Common myeloid progenitor, CD34-positive (primary cell): ENCODE measurements at regions not wholly inside any gene's neighbourhood (a gene's known extent, or its start where the extent isn't known, plus 50 kb on each side); places are given as distances from the start of the nearest gene placed in this dataset.
A peak's percentile ranks its signal among the peaks of the same experiment; 100 is the strongest.

ENCODE experiments used
- CTCF ChIA-PET: fragments of 350-600 bp; sonication (Branson Sonifier 250); formaldehyde crosslinking; loops from one replicate; lab custom pipeline; 2021; ENCODE audit warnings: antibody characterized with exemption; lab: Charles Lee
- POLR2A ChIA-PET: fragments of 350-600 bp; sonication (Branson Sonifier 250); formaldehyde crosslinking; loops from one replicate; lab custom pipeline; 2021; ENCODE audit warnings: antibody characterized with exemption; lab: Charles Lee
- DNase-seq, 3 donors: peaks; one replicate each; pipeline versions ENCODE4 v3.0.0 to v3.0.0-alpha.2; 2013
- H3K27ac ChIP-seq, 2 experiments: 1 replicate in 1 of 2; 2 replicates in 1 of 2; pipeline ENCODE4 v1.7.0; 2013; ENCODE audit warnings: inconsistent platforms in 2 of 2, low read length in 2 of 2, mild to moderate bottlenecking in 2 of 2, low read depth in 1 of 2, moderate library complexity in 1 of 2; ENCODE audit not compliant: severe bottlenecking in 2 of 2, insufficient read depth in 1 of 2, poor library complexity in 1 of 2
- H3K27me3 ChIP-seq, 5 experiments: replicated peaks in 2 of 5; 1 replicate in 3 of 5; 2 replicates in 2 of 5; pipeline versions ENCODE4 v1.6.1 to v1.7.0; 2013; ENCODE audit warnings: low read length in 4 of 5, mild to moderate bottlenecking in 2 of 5, moderate library complexity in 2 of 5, inconsistent platforms in 1 of 5; ENCODE audit not compliant: insufficient read depth in 5 of 5, control insufficient read depth in 4 of 5
- H3K36me3 ChIP-seq, 4 experiments: 1 replicate in 2 of 4; 2 replicates in 2 of 4; pipeline versions ENCODE4 v1.6.1 to v1.7.0; 2013; ENCODE audit warnings: low read length in 3 of 4, control low read depth in 1 of 4, mild to moderate bottlenecking in 1 of 4; ENCODE audit not compliant: control insufficient read depth in 4 of 4, insufficient read depth in 4 of 4
- H3K4me1 ChIP-seq, 4 experiments: 1 replicate in 3 of 4; 2 replicates in 1 of 4; pipeline versions ENCODE4 v1.6.1 to v1.7.1; 2013; ENCODE audit warnings: low read length in 3 of 4, mild to moderate bottlenecking in 3 of 4, control low read depth in 1 of 4, inconsistent platforms in 1 of 4, moderate library complexity in 1 of 4; ENCODE audit not compliant: control insufficient read depth in 4 of 4, insufficient read depth in 4 of 4; ENCODE audit errors: control extremely low read depth in 1 of 4
- H3K4me3 ChIP-seq, 7 experiments: 1 replicate in 4 of 7; 2 replicates in 3 of 7; pipeline versions ENCODE4 v1.5.1 to v1.7.0; 2013; ENCODE audit warnings: mild to moderate bottlenecking in 7 of 7, low read length in 6 of 7, moderate library complexity in 6 of 7, inconsistent platforms in 2 of 7, low read depth in 2 of 7, control low read depth in 1 of 7; ENCODE audit not compliant: insufficient read depth in 4 of 7, control insufficient read depth in 1 of 7; ENCODE audit errors: extremely low read depth in 1 of 7
- H3K9me3 ChIP-seq, 5 experiments: 1 replicate in 4 of 5; 2 replicates in 1 of 5; pipeline versions ENCODE4 v1.6.1 to v1.7.1; 2013; ENCODE audit warnings: low read length in 4 of 5, mild to moderate bottlenecking in 2 of 5, inconsistent platforms in 1 of 5, low read depth in 1 of 5, moderate library complexity in 1 of 5; ENCODE audit not compliant: control insufficient read depth in 4 of 5, insufficient read depth in 2 of 5; ENCODE audit errors: control extremely low read depth in 1 of 5
- WGBS: methylation state at CpG from one replicate; pipeline ENCODE4 v1.1.5; 2013; ENCODE audit not compliant: insufficient coverage; 5-methylcytosine and 5-hydroxymethylcytosine counted together

DNA sequence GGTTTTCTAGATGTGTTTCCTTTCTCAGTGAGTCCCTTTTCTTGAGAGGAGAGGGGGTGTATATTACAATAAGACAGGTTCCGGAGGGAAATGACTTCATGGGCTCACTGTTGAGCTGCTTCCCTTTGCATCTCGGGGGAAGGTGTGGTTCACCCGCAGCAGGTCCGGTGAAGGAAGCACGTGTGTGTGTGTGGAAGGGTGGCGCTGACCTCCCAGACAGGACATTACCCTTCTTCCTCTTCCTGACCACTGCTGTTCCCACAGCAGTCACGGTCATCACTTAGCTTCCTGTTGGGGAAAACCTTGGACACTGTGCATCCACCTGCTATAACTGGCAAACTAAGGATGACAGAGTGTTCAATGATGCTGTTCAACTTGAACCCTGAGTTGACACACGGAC is 83.6 kb downstream of the PLEKHG1 start:
- H3K36me3 ChIP-seq: no peaks in the 10 kb centered on the region
- POLR2A ChIA-PET: no interaction called here
- no peak overlapping the region for H3K4me3 ChIP-seq
- peaks cover 6 to 29% (median 24%) of the 10 kb centered on the region in 4 experiments for H3K4me1 ChIP-seq
- H3K27ac ChIP-seq: no peak overlapping the region
- peak; percentile 29 to 76 (median 69) for DNase-seq
- CTCF ChIA-PET: interaction anchor here (1.3 to 1.5 kb wide), 2 partner anchors 11 to 47 kb away, joined by 3 to 5 read pairs; no protein-coding TSS in a partner anchor
- 13% methylated on average over 2 of the region's 8 CpGs for WGBS
- H3K27me3 ChIP-seq: no peaks in the 10 kb centered on the region
- no peaks in the 10 kb centered on the region for H3K9me3 ChIP-seq

DNA sequence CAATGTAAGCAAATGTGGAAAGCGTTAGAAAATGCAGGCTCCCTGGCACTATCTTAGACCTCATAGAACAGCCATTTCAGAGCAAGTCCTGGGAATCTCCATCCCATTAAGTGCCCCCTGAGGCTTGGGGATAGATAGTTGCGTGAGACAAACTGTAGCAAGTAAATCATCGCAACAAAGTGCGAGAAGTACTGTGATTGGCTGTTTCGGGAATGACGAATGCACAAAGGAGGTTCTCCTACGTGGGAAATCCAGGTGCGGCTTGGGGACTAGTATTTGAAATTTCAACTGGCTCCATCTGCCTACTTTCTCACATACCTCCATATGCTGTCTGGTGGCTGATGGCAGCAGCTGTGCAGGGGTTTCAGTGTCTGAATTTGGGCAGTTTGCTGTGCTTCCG is 84.5 kb downstream of the PLEKHG1 start:
- ChIA-PET CTCF (interaction anchor here (1.6 to 1.8 kb wide), 2 partner anchors 11 to 55 kb away, joined by 3 to 5 read pairs; no protein-coding TSS in a partner anchor), POLR2A (no interaction called here)
- DNase-seq: no peak
- Histone ChIP-seq H3K27me3 (no peaks in the 10 kb centered on the region), H3K36me3 (no peaks in the 10 kb centered on the region), H3K27ac (no peak overlapping the region), H3K9me3 (no peaks in the 10 kb centered on the region), H3K4me1 (peaks cover 6 to 29% (median 24%) of the 10 kb centered on the region in 4 experiments), H3K4me3 (no peak overlapping the region)
- WGBS: 96% methylated on average over 6 of the region's 9 CpGs

DNA sequence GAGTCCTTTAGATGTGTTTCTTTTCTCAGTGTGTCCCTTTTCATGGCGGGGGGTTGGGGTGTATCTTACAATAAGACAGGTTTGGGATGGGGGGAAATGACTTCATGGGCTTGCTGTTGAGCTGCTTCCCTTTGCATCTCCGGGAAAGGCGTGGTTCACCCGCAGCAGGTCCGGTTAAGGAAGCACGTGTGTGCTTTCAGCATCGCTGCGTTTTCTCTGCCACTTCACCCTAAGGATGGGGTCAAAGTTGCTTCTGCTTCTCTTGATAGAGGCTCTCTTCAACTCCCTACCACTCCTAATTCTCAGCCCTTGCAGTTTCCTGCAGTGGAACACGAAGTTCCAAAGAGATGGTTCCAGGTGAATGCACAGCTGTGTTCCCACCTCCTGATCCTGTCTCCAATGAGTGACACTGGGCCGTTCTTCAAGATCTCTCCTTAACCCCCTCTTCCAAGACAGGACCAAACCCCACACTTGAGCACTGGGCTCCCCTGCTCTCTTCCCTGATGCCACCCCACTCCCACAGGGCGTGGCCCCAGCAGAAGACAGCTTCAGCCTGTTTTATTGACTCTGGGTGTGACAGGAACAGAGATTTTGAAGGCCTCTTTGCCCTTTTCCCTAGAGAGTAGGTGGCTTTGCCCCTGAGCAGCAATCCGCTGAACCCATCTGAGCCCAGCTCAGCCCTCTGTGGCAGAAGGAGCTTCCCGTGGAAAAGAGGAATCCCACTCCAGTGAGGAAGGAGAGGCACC is 85.2 kb downstream of the PLEKHG1 start:
- ChIA-PET POLR2A (no interaction called here), CTCF (interaction anchor here (1.4 to 2.2 kb wide), 5 partner anchors 8 to 264 kb away, joined by 3 to 6 read pairs (median 5); no protein-coding TSS in a partner anchor)
- H3K36me3 ChIP-seq: no peaks in the 10 kb centered on the region
- DNase-seq: peak; percentile 16 to 50 (median 38)
- H3K27ac ChIP-seq: no peak overlapping the region
- H3K4me1 ChIP-seq: peaks cover 6 to 29% (median 24%) of the 10 kb centered on the region in 4 experiments
- H3K4me3 ChIP-seq: no peak overlapping the region
- H3K27me3 ChIP-seq: no peaks in the 10 kb centered on the region
- 19% methylated on average over 9 of the region's 13 CpGs for WGBS
- H3K9me3 ChIP-seq: no peaks in the 10 kb centered on the region

DNA sequence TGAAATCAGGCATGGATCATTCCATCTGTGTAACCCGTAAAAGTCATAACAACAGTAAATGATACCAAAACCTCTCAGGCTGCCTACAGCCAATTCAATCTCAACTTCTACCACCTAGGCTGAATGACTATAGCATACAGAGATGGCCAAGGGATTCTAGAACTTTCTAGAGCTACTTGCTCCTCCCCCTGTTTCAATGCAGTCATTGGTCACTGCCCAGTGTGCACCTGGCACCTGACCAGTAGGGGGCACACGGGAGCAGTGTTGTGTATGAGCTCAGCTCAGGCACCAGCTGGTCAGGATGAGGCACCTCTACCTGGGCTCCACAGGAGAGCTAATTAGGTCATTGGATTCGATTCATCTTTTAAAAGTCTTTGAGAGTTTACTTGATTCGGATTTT is 86.2 kb downstream of the PLEKHG1 start:
- ChIA-PET POLR2A (no interaction called here), CTCF (interaction anchor here (1.3 to 2.2 kb wide), 6 partner anchors 9 to 268 kb away, joined by 3 to 6 read pairs (median 4); no protein-coding TSS in a partner anchor)
- Histone ChIP-seq H3K27ac (no peak overlapping the region), H3K4me1 (peaks cover 6 to 31% (median 26%) of the 10 kb centered on the region in 4 experiments), H3K36me3 (no peaks in the 10 kb centered on the region), H3K9me3 (no peaks in the 10 kb centered on the region), H3K27me3 (no peaks in the 10 kb centered on the region), H3K4me3 (no peak overlapping the region)
- peak; percentile 36 to 44 (median 39) for DNase-seq
- 60% methylated on average over 1 of the region's 4 CpGs for WGBS

DNA sequence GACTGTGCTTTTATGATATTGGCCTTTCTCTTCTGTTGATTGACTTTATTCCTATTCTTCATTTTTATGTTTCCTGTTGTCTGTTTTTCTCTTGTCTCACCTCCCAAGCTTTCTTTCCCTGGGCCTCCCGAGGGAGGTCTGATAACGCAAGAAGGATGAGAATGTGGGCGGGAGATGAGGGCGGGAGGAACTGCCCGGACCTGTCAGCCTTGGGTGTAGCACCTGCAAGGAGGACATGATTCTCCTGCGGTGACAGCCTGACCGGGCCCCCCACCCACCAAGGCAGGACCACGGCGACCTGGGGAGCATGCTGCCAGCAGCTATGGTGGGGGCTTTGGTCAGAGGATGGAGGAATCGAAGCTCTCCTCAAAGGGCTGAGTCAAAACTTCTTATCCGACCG is 86.9 kb downstream of the PLEKHG1 start:
- Histone ChIP-seq H3K4me3 (no peak overlapping the region), H3K36me3 (no peaks in the 10 kb centered on the region), H3K27ac (no peak overlapping the region), H3K27me3 (no peaks in the 10 kb centered on the region), H3K9me3 (no peaks in the 10 kb centered on the region), H3K4me1 (peaks cover 7 to 36% (median 29%) of the 10 kb centered on the region in 4 experiments)
- ChIA-PET CTCF (interaction anchor here (1.3 to 2.2 kb wide), 5 partner anchors 10 to 268 kb away, joined by 3 to 6 read pairs (median 4); no protein-coding TSS in a partner anchor), POLR2A (no interaction called here)
- 100% methylated on average over 6 of the region's 12 CpGs for WGBS
- DNase-seq: no peak

DNA sequence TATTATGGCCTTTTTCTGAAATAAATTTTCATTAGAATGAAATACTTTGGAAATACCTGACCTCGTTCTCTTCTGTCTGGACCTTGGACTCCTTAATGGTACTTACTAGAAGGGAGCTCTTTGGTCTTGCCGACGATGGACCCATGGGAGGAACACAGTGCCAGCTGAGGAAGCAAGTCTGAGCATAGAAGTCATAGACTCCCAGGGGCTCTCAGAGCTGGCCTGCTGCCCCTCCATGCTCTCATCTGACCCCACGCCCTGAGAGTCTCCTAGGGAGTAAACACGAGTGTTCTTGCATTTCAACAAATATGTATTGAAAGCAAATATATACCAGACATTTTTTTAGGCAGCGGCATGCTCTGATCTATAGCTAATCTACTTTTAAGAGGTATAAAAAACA is 87.8 kb downstream of the PLEKHG1 start:
- H3K9me3 ChIP-seq: no peaks in the 10 kb centered on the region
- no peak for DNase-seq
- ChIA-PET CTCF (interaction anchor here (0.5 to 1.3 kb wide), 5 partner anchors 11 to 28 kb away, joined by 3 to 5 read pairs (median 3); no protein-coding TSS in a partner anchor), POLR2A (no interaction called here)
- peaks cover 11 to 31% (median 23%) of the 10 kb centered on the region in 4 experiments for H3K4me1 ChIP-seq
- no peak overlapping the region for H3K27ac ChIP-seq
- 96% methylated on average over 4 of the region's 6 CpGs for WGBS
- H3K36me3 ChIP-seq: no peaks in the 10 kb centered on the region
- H3K27me3 ChIP-seq: no peaks in the 10 kb centered on the region
- H3K4me3 ChIP-seq: no peak overlapping the region
